Ishikawa (cell line): ENCODE measurements at regions not wholly inside any gene's neighbourhood (a gene's known extent, or its start where the extent isn't known, plus 50 kb on each side); places are given as distances from the start of the nearest gene placed in this dataset.

Source experiments
- CEBPB ChIP-seq: IDR thresholded peaks from 2 replicates; pipeline ENCODE4 v1.6.1; 2012
- CREB1 ChIP-seq: IDR thresholded peaks from 2 replicates; pipeline ENCODE4 v1.6.1; 2012; ENCODE audit warnings: low read depth
- EGR1 ChIP-seq: IDR thresholded peaks from 2 replicates; pipeline ENCODE4 v1.6.1; 2012
- EP300 ChIP-seq: IDR thresholded peaks from 2 replicates; pipeline ENCODE4 v1.6.1; 2012; ENCODE audit warnings: borderline replicate concordance
- FOXM1 ChIP-seq: IDR thresholded peaks from 2 replicates; pipeline ENCODE4 v1.6.1; 2012; ENCODE audit warnings: low read depth, borderline replicate concordance
- NFIC ChIP-seq: IDR thresholded peaks from 2 replicates; pipeline ENCODE4 v1.6.1; 2012
- RAD21 ChIP-seq: IDR thresholded peaks from 2 replicates; pipeline ENCODE4 v1.6.1; 2012; ENCODE audit warnings: low read depth
- TAF1 ChIP-seq: IDR thresholded peaks from 2 replicates; pipeline ENCODE4 v1.6.1; 2012; ENCODE audit warnings: low read depth, mild to moderate bottlenecking
- TCF12 ChIP-seq: IDR thresholded peaks from 2 replicates; pipeline ENCODE4 v1.6.1; 2012; ENCODE audit warnings: low read depth
- ZBTB7A ChIP-seq: IDR thresholded peaks from 2 replicates; pipeline ENCODE4 v1.6.1; 2012; ENCODE audit warnings: low read depth
- TF ChIP-seq, protein P1 (sequence below): IDR thresholded peaks from 2 replicates; pipeline ENCODE4 v1.6.1; 2012
- TF ChIP-seq, protein P2 (sequence below): IDR thresholded peaks from 2 replicates; pipeline ENCODE4 v1.6.1; 2012; ENCODE audit warnings: low read depth, mild to moderate bottlenecking
- TF ChIP-seq, protein P3 (sequence below): IDR thresholded peaks from 2 replicates; pipeline ENCODE4 v1.6.1; 2012

DNA sequence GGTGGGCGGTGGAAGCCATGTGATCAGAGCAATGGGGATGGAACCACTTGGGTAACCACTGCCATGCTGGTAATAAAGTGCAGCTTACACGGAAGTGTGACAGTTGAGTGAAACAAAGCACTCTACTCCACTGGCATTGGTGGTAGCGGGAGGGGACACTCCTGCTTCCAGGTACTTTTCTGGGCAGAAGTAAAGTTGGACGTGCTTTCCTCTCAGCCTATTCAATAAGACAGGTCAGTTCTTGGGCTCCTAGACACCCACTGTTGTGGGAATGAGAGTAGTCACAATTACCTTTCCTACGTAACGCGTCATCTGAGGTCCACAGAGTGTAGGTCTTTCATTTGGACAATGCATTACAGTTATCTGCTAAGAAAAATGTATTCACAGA is 51.7 kb upstream of the CHD2 start:
- TF ChIP-seq FOXM1 (no peak), NFIC (no peak), EP300 (no peak), TAF1 (no peak), CEBPB (no peak), TCF12 (no peak), EGR1 (no peak), CREB1 (no peak), ZBTB7A (no peak), RAD21 (no peak)
- TF ChIP-seq, protein P1, sequence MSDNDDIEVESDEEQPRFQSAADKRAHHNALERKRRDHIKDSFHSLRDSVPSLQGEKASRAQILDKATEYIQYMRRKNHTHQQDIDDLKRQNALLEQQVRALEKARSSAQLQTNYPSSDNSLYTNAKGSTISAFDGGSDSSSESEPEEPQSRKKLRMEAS: no peak
- TF ChIP-seq, protein P2, sequence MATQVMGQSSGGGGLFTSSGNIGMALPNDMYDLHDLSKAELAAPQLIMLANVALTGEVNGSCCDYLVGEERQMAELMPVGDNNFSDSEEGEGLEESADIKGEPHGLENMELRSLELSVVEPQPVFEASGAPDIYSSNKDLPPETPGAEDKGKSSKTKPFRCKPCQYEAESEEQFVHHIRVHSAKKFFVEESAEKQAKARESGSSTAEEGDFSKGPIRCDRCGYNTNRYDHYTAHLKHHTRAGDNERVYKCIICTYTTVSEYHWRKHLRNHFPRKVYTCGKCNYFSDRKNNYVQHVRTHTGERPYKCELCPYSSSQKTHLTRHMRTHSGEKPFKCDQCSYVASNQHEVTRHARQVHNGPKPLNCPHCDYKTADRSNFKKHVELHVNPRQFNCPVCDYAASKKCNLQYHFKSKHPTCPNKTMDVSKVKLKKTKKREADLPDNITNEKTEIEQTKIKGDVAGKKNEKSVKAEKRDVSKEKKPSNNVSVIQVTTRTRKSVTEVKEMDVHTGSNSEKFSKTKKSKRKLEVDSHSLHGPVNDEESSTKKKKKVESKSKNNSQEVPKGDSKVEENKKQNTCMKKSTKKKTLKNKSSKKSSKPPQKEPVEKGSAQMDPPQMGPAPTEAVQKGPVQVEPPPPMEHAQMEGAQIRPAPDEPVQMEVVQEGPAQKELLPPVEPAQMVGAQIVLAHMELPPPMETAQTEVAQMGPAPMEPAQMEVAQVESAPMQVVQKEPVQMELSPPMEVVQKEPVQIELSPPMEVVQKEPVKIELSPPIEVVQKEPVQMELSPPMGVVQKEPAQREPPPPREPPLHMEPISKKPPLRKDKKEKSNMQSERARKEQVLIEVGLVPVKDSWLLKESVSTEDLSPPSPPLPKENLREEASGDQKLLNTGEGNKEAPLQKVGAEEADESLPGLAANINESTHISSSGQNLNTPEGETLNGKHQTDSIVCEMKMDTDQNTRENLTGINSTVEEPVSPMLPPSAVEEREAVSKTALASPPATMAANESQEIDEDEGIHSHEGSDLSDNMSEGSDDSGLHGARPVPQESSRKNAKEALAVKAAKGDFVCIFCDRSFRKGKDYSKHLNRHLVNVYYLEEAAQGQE: no peak
- TF ChIP-seq, protein P3, sequence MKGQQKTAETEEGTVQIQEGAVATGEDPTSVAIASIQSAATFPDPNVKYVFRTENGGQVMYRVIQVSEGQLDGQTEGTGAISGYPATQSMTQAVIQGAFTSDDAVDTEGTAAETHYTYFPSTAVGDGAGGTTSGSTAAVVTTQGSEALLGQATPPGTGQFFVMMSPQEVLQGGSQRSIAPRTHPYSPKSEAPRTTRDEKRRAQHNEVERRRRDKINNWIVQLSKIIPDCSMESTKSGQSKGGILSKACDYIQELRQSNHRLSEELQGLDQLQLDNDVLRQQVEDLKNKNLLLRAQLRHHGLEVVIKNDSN: no peak
